GM19455 (cell line): ENCODE measurements at regions not wholly inside any gene's neighbourhood (a gene's known extent, or its start where the extent isn't known, plus 50 kb on each side); places are given as distances from the start of the nearest gene placed in this dataset.
"Not testable (repeated sequence)": the region's sequence is repeated elsewhere in the genome, so short reads cannot be mapped to it uniquely, and the experiment has no call there.

ENCODE experiments used
- ATAC-seq: cut with Tn5 transposase; IDR thresholded peaks from one replicate; pipeline ENCODE4 v1.9.1; 2021; ENCODE audit not compliant: unreplicated experiment

GRCh38 chr11:24108609-24109008 is 388.2 kb upstream of the LUZP2 start:
- no peak for ATAC-seq

- ATAC-seq: no peak
Observed at GRCh38 chr11:24122291-24122690, 374.6 kb upstream of the LUZP2 start.

GRCh38 chr11:24124876-24125275 is 372.0 kb upstream of the LUZP2 start:
- no peak for ATAC-seq

- ATAC-seq: no peak
Observed at GRCh38 chr11:24131698-24132097, 365.2 kb upstream of the LUZP2 start.

GRCh38 chr11:24132471-24132870 is 364.4 kb upstream of the LUZP2 start:
- ATAC-seq: no peak

- ATAC-seq: no peak
Observed at GRCh38 chr11:24134879-24135589, 361.8 kb upstream of the LUZP2 start.

GRCh38 chr11:24142062-24142461 is 354.8 kb upstream of the LUZP2 start:
- no peak for ATAC-seq

GRCh38 chr11:24145411-24145810 is 351.4 kb upstream of the LUZP2 start:
- no peak for ATAC-seq

- no peak for ATAC-seq
Observed at GRCh38 chr11:24153337-24153736, 343.5 kb upstream of the LUZP2 start.

- no peak for ATAC-seq
Observed at GRCh38 chr11:24155792-24156191, 341.1 kb upstream of the LUZP2 start.

GRCh38 chr11:24157316-24157715 is 339.5 kb upstream of the LUZP2 start:
- ATAC-seq: no peak

GRCh38 chr11:24161587-24161986 is 335.3 kb upstream of the LUZP2 start:
- no peak for ATAC-seq

- no peak for ATAC-seq
Observed at GRCh38 chr11:24163146-24163545, 333.7 kb upstream of the LUZP2 start.

GRCh38 chr11:24163841-24164240 is 333.0 kb upstream of the LUZP2 start:
- no peak for ATAC-seq

- ATAC-seq: no peak
Observed at GRCh38 chr11:24171869-24172268, 325.0 kb upstream of the LUZP2 start.

GRCh38 chr11:24181395-24182047 is 315.3 kb upstream of the LUZP2 start:
- no peak for ATAC-seq

- ATAC-seq: not testable (repeated sequence)
Observed at GRCh38 chr11:24185535-24185934, 311.3 kb upstream of the LUZP2 start.

- no peak for ATAC-seq
Observed at GRCh38 chr11:24196733-24197132, 300.1 kb upstream of the LUZP2 start.

GRCh38 chr11:24198481-24198880 is 298.4 kb upstream of the LUZP2 start:
- no peak for ATAC-seq

- no peak for ATAC-seq
Observed at GRCh38 chr11:24199461-24199860, 297.4 kb upstream of the LUZP2 start.

GRCh38 chr11:24206030-24206429 is 290.8 kb upstream of the LUZP2 start:
- no peak for ATAC-seq

GRCh38 chr11:24206511-24206910 is 290.3 kb upstream of the LUZP2 start:
- ATAC-seq: no peak

GRCh38 chr11:24216488-24216887 is 280.4 kb upstream of the LUZP2 start:
- ATAC-seq: no peak
